AG10803 (cell line): ENCODE measurements at regions not wholly inside any gene's neighbourhood (a gene's known extent, or its start where the extent isn't known, plus 50 kb on each side); places are given as distances from the start of the nearest gene placed in this dataset.
"Not testable (repeated sequence)": the region's sequence is repeated elsewhere in the genome, so short reads cannot be mapped to it uniquely, and the experiment has no call there.

Source experiments
- DNase-seq: peaks from one replicate; pipeline ENCODE4 v3.0.0; 2010; ENCODE audit warnings: low read depth
- H3K4me3 ChIP-seq: 2 replicates; pipeline ENCODE4 v1.5.1; 2011; ENCODE audit warnings: mild to moderate bottlenecking, low read length, control low read depth
- TF ChIP-seq, protein P1 (sequence below): conservative IDR thresholded peaks from 2 replicates; pipeline ENCODE4 v1.5.1; 2011; ENCODE audit warnings: mild to moderate bottlenecking, low read length, control low read depth, inconsistent platforms

DNA sequence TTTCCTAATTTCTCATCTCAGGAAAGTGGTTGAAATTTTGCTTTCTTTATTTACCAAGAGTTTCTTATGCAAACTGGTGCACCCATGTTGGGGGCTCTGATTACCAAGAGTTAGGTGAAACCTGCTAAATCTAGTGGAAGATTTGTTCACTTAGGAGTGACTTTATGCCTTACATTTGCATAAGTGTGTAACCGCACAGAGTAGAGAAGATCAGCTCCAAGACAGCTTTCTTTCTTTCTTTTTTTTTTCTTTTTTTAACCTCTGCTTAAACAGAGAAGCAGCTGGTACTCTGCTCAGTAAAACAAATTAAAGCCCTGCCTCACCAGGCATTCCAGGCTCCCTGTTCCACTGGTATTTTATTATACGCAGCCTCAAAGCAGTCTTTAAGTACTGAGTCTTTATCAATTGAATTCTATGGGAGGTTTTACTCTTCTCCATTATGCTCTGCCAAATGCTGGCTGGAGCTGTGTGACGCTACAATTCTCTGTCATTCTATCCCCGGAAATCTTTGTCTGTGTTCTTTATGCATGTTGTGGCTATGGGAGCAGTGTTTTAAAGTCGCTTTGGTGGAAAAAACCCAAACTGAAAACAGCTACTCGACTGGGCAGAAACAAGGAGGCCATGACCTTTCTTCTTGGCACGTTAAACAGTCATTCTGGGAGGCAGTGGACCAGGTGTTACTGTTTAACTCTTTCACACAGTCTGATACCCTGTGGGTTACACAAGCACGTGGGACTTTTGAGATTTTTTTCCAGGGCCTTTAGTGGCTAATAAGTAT lies 55.2 kb upstream of the GBE1 start:
- DNase-seq, result peak; percentile 51
- TF ChIP-seq, protein P1, sequence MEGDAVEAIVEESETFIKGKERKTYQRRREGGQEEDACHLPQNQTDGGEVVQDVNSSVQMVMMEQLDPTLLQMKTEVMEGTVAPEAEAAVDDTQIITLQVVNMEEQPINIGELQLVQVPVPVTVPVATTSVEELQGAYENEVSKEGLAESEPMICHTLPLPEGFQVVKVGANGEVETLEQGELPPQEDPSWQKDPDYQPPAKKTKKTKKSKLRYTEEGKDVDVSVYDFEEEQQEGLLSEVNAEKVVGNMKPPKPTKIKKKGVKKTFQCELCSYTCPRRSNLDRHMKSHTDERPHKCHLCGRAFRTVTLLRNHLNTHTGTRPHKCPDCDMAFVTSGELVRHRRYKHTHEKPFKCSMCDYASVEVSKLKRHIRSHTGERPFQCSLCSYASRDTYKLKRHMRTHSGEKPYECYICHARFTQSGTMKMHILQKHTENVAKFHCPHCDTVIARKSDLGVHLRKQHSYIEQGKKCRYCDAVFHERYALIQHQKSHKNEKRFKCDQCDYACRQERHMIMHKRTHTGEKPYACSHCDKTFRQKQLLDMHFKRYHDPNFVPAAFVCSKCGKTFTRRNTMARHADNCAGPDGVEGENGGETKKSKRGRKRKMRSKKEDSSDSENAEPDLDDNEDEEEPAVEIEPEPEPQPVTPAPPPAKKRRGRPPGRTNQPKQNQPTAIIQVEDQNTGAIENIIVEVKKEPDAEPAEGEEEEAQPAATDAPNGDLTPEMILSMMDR, result no peak
- no peak overlapping the region for H3K4me3 ChIP-seq

DNA sequence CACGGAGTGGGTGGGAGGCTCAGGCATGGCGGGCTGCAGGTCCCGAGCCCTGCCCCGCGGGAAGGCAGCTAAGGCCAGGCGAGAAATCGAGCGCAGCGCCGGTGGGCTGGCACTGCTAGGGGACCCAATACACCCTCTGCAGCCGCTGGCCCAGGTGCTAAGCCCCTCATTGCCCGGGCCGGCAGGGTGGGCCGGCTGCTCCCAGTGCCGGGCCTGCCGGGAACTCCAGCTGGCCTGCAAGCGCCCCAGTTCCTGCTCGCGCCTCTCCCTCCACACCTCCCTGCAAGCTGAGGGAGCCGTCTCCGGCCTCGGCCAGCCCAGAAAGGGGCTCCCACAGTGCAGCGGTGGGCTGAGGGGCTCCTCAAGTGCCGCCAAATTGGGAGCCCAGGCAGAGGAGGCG lies 50.7 kb upstream of the GBE1 start:
- H3K4me3 ChIP-seq, DNase-seq: not testable (repeated sequence)
